Tibial nerve (tissue), 4 donors: ENCODE measurements at regions not wholly inside any gene's neighbourhood (a gene's known extent, or its start where the extent isn't known, plus 50 kb on each side); places are given as distances from the start of the nearest gene placed in this dataset.
"Not testable (repeated sequence)": the region's sequence is repeated elsewhere in the genome, so short reads cannot be mapped to it uniquely, and the experiment has no call there.

Source experiments
- DNase-seq, 2 donors: peaks; one replicate each; pipeline ENCODE4 v3.0.0-alpha.2; 2019; ENCODE audit warnings: low spot score in 2 of 2
- H3K27ac ChIP-seq, 4 donors: fragments of 200-600 bp; sonication (generic) in 3 of 4; one replicate each; pipeline ENCODE4 v1.5.1; 2017 to 2019; ENCODE audit warnings: mild to moderate bottlenecking in 1 of 4
- H3K27me3 ChIP-seq, 2 donors: fragments of 200-600 bp; sonication (generic) in 1 of 2; one replicate each; pipeline versions ENCODE4 v1.5.1 to v1.6.0; 2017 to 2019
- H3K36me3 ChIP-seq, 3 donors: fragments of 200-600 bp; sonication (generic); one replicate each; pipeline ENCODE4 v1.5.1; 2018 to 2019
- H3K4me1 ChIP-seq, 4 donors: fragments of 200-600 bp; sonication (generic) in 3 of 4; one replicate each; pipeline ENCODE4 v1.5.1; 2017 to 2019
- H3K4me3 ChIP-seq, 4 donors: fragments of 200-600 bp; sonication (generic) in 3 of 4; one replicate each; pipeline ENCODE4 v1.5.1; 2017 to 2019; ENCODE audit warnings: mild to moderate bottlenecking in 1 of 4, moderate library complexity in 1 of 4
- H3K9me3 ChIP-seq, 4 donors: fragments of 200-600 bp; sonication (generic) in 3 of 4; one replicate each; pipeline ENCODE4 v1.5.1; 2017 to 2019
- whole genome bisulfite sequencing, 2 donors: methylation state at CpG; one replicate each; pipeline ENCODE4 v1.1.5; 2018; 5-methylcytosine and 5-hydroxymethylcytosine counted together

DNA sequence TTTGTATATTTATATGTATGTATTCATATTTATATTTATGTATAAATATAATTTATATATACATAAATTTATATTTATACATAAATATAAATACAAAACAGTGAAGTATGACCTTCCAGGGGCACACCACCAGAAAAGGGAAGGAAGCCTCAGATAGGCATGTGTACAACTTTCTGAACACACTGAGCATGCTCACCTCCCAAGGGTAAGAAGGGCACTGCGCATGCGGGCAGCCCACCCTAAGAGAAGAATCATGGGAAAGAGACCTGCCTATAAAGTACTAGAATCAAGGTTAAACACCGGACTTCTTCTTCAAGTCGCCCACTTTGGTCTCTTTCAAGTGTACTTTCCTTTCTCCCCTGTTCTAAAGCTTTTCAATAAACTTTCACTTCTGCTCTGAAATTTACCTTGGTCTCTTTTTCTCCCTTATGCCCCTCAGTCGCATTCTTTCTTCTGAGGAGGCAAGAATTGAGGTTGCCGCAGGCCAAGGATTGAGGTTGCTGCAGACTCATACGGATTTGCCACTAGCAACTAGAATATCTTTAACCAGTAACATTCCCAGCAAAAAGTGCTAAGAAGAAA is 600.3 kb downstream of the RPIA start:
- H3K27ac ChIP-seq, H3K4me3 ChIP-seq, H3K27me3 ChIP-seq, H3K9me3 ChIP-seq, H3K4me1 ChIP-seq, DNase-seq, H3K36me3 ChIP-seq: not testable (repeated sequence)
- no CpG with 5 or more reads among the region's 7 CpGs for WGBS, 2 donors

DNA sequence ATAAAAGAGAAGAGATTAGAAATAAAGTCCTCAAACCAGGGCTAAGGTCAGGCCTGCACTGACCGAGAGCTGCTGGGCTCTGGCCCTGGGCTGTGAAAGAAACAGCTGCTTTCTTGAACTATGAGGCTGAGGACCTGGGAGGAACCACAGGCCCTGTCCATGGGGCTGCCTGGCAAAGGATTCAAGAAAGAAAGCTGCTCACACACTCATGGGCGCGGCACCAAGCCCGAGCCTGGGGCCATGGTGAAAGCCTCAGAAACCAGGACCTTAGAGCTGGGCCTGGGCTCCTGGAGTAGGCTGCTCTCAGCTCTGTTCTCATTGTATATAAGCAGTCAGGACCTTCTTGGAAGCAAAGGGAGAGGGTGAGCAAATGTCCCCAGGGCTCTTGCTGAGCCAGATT is 601.9 kb downstream of the RPIA start:
- not testable (repeated sequence) for H3K9me3 ChIP-seq, H3K36me3 ChIP-seq, H3K4me3 ChIP-seq, H3K27ac ChIP-seq, H3K27me3 ChIP-seq, H3K4me1 ChIP-seq, DNase-seq
- WGBS, 2 donors: no CpG with 5 or more reads among the region's 4 CpGs

DNA sequence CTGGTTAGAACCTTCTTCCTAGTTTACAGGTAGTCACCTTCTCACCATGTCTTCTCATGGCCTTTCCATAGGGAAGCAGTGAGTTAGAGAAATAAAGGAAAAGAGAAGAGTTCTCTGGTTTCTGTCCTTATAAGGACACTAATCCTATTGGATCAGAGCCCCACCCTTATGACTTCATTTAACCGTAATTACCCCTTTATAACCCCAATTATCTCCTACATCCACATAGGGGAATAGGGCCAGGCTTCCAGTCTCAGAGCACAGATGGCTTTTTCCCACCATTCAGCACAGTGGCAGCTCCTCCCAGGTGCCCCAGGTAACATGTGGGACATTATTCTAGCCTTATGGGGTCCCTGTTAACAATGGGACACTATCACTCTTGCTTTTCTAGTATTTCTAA is 602.9 kb downstream of the RPIA start:
- H3K36me3 ChIP-seq, H3K9me3 ChIP-seq, DNase-seq, H3K4me3 ChIP-seq, H3K27me3 ChIP-seq, H3K27ac ChIP-seq, H3K4me1 ChIP-seq: not testable (repeated sequence)
- no CpG with 5 or more reads among the region's 1 CpG for WGBS, 2 donors

DNA sequence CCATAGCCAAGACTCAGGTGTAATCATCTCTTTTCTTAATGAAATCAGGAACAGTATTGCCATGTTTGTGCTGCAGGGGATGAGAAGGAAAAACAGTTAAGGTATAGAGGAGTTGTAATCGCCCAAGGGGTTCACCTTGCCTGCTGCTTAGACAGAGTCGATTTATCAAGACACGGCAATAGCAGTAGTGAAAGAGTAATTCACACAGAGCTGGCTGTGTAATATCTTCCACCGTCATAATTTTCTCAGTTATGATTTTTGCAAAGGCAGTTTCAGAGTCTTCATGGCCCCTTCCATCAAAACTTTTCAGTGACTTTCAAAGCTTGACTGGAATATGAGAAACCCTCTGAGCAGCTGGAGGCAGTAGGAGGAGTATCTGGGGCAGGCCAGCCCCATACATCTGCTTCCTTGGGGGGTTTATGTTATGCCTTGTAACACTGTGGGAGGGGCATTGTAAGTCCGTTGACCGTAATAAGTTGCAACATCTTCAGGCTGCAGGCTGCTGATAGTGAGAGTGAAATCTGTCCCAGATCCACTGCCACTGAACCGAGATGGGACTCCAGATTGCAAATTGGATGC is 605.4 kb downstream of the RPIA start:
- H3K27ac ChIP-seq, H3K4me3 ChIP-seq, H3K36me3 ChIP-seq, H3K9me3 ChIP-seq, H3K27me3 ChIP-seq, DNase-seq, H3K4me1 ChIP-seq: not testable (repeated sequence)
- 73 to 80% methylated on average over 1 to 3 of the region's 7 CpGs for WGBS, 2 donors

DNA sequence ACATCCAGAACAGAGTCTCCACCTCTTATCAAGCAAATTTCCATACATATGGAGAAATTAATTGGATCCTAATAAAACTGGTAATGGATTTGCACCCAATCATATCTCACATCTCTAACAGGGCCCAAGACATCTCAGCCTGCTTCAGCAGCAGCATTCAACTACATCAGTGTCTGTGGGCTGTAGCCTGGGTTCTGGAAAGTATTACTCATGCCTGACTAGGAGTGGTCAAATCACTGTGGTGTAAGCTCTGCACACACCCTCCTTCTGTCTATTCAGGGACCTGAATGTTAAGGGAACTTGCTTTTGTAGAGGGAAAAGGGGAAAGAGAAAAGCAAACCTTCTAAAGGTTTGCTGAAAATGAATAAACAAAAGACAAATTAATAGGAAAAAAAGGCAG is 607.7 kb downstream of the RPIA start:
- not testable (repeated sequence) for H3K4me3 ChIP-seq, H3K9me3 ChIP-seq, H3K27me3 ChIP-seq, DNase-seq, H3K4me1 ChIP-seq, H3K36me3 ChIP-seq, H3K27ac ChIP-seq

DNA sequence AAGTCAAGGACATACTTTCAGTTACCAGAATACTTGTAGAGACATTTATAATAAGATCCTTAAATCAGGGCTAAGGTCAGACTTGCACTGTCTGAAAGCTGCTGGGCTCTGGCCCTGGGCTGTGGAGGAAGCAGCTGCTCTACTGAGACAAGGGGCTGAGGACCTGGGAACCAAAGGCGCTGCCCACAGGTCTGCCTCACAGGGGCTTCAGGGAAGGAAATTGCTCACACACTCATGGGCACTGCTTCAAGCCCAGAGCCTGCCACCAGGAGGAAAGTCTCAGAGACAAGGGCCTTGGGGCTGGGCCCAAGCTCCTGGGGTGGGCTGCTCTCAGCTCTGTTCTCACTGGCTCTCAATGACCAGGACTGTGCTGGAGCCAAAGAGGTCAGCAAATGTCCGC is 614.1 kb downstream of the RPIA start:
- DNase-seq, H3K4me3 ChIP-seq, H3K9me3 ChIP-seq, H3K36me3 ChIP-seq, H3K4me1 ChIP-seq, H3K27me3 ChIP-seq, H3K27ac ChIP-seq: not testable (repeated sequence)
- WGBS, 2 donors: 67 to 78% methylated on average over 1 of the region's 2 CpGs

DNA sequence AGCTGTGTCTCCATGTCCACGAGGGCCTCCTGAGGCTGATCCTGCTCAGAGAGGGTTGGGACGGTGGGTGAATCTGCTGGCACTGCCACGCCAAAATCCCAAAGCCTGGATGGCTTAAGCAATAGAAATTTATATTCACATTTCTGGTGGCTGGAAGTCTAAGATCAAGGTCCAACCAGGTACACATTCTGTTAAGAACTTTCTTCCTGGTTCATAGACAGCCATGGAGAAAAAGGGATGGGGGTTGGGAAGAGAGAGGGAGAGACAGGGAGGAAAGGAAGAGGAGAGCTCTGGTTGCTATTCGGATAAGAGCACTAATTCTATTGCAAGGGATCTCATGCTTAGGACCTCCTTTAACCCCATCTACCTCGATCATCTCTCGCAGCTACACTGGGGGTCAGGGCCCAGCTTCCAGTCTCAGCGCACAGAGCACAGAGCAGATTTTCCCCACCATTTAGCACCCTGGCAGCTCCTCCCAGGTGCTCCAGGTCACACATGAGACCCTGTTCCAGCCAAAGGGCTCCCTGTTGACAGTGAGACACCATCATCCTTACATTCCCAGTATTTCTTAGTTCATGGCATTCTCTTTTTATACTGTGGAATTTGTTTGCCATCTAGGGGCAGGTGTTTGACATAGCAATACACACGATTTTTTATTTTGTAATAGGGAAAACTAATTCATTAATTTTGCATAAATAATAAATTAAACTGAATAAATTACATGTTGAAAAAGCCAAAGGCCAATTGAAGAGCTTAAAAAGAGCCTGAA is 615.6 kb downstream of the RPIA start:
- not testable (repeated sequence) for H3K27me3 ChIP-seq, H3K9me3 ChIP-seq, DNase-seq, H3K4me3 ChIP-seq, H3K27ac ChIP-seq, H3K36me3 ChIP-seq, H3K4me1 ChIP-seq
- WGBS, 2 donors: 0 to 93% methylated on average over 1 to 3 of the region's 8 CpGs

DNA sequence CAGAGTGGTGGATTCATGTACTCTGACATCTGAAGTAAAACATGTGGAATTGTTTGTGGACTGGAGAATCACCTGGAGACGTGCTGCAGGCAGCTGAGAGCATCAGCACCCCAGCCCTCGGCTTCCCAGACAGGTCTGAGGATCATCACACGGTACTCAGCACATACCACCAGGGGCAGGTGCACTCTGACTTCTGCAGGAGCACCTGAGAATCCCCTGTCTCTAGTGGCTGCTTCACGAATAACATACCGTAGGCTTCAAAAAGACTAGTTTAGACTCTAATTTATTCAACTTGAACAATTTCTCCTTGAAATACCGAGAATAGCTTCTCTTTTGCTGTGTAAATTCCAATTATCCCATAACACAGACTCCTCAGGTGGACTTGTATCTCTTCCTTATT is 627.5 kb downstream of the RPIA start:
- H3K36me3 ChIP-seq, DNase-seq: not testable (repeated sequence)
- no CpG with 5 or more reads among the region's 6 CpGs for WGBS, 2 donors

DNA sequence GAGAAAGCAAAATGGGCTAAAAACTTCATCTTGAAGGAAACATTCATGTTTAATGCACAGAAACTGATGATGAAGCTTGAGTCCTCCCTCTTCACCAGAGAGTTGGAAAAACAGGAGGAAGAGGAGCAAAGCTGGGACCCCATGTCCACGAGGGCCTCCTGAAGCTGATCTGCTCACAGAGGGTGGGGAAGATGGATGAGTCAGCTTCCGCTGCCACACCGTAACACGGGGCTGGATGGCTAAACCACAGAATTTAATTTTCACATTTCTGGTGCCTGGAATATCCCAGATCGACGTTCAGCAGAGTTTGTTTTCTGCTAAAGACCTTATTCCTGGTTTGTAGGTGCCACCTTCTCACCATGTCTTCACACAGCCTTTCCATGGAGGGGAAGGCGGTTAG is 634.4 kb downstream of the RPIA start:
- H3K27me3 ChIP-seq, H3K4me1 ChIP-seq, H3K27ac ChIP-seq, H3K36me3 ChIP-seq, H3K4me3 ChIP-seq, H3K9me3 ChIP-seq, DNase-seq: not testable (repeated sequence)
- 0 to 61% methylated on average over 1 to 4 of the region's 7 CpGs for WGBS, 2 donors

More for the DNA sequence above, 627.5 kb downstream of the RPIA start:
- H3K9me3 ChIP-seq, H3K4me1 ChIP-seq, H3K4me3 ChIP-seq, H3K27me3 ChIP-seq, H3K27ac ChIP-seq: not testable (repeated sequence)

DNA sequence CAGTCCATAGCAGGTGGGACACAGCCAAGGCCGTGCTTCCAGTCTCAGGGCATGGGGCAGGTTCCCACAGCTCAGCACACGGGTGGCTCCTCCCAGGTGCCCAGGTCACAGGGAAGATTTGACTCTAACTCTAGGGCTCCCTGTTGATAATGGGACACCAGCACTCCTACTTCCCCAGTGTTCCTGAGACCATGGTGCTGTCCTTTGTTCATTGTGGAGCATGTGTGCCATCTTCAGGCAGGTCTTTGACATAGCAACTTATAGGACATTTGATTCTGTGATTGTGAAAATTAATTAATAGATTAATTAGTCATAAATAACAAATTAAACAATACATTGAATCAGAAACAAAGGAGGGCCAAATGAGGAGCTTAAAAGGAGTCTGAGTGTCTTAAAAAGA is 635.0 kb downstream of the RPIA start:
- H3K27me3 ChIP-seq, H3K4me3 ChIP-seq, H3K36me3 ChIP-seq, H3K9me3 ChIP-seq, H3K4me1 ChIP-seq, H3K27ac ChIP-seq: not testable (repeated sequence)
- WGBS, 2 donors: no CpG with 5 or more reads among the region's 2 CpGs
- DNase-seq: peak in 1 of 2 donors; percentile 4

DNA sequence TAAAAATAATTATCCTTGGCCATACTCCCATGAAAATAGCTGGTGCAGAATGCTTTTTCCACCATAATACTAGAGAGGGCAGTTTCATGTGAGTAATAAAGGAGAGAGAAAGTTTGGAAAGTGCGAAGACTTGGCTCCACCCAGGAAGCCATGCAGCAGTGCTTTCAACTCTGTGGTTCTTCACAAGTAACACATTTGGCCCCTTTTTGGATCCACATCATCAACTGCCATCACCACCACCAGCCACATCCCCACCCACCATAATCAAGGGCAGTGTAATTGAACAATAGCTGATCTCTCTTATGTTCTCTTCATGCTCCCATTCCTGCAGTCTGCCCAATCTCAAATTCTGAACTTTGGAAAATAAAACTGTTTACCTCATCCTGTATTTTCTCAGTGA is 637.3 kb downstream of the RPIA start:
- H3K36me3 ChIP-seq, H3K27ac ChIP-seq, DNase-seq, H3K27me3 ChIP-seq, H3K4me3 ChIP-seq, H3K4me1 ChIP-seq, H3K9me3 ChIP-seq: not testable (repeated sequence)
- no CpG with 5 or more reads among the region's 1 CpG for WGBS, 2 donors
